M059J (cell line): ENCODE measurements at regions not wholly inside any gene's neighbourhood (a gene's known extent, or its start where the extent isn't known, plus 50 kb on each side); places are given as distances from the start of the nearest gene placed in this dataset.
A peak's percentile ranks its signal among the peaks of the same experiment; 100 is the strongest.

Experiments used
- DNase-seq: peaks from one replicate; pipeline ENCODE4 v3.0.0-alpha.2; 2012; ENCODE audit warnings: low read depth

DNA sequence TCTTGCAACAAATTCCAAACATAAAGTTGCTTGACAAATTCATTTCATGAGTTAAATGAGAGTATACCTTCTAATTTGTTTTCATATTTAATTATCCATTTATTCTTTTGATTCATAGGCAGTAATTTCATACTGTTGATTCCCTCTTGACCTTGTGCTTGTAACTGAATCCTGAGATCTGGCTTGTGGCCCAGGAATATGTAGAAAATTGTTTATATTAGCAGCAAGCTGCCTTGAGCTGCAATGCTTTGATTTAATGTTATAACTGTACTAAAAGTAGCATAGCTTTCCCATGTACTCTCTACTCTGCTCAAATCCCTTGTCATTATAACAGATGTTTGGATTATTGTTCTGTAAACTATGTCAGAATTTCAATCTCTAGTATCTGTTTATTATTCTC is 780.7 kb downstream of the NR2F1-AS1 start:
- DNase-seq = peak; percentile 73

DNA sequence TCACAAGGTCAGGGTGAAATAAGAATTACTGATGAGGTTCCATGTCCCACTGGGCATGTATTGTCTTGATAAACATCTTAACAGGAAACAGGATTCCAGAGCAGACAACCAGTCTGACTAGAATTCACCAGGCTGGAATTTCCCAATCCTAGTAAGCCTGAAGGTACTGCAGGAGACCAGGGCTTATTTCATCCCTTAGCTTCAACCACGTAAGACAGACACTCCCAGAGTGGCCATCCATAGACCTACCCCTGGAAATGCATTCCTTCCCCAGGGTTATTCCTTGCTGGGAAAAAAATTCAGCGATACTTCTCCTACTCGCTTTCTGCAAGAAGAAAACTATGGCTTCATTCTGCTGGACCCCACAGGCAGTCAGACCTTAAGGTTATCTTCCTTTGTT is 785.4 kb downstream of the NR2F1-AS1 start:
- no peak for DNase-seq

DNA sequence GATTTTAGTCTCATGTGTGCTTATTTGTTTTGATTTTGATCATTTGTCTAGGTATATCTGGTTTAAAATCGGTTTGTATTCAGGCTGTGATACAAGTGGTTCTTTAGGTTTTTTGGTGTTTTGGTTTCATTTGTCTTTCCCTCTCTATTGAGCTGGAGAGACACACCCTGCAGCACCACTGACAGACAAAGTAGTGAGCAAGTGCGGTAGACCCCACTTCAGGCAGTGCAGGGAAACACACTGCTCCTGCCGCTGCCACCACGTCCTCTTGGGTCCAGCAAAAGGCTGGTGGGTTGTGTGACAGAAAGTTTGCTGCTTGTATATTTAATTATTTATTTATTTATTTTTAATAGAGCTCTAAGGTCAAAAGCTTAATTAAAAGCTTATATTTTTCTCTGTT is 801.0 kb downstream of the NR2F1-AS1 start:
- no peak for DNase-seq

DNA sequence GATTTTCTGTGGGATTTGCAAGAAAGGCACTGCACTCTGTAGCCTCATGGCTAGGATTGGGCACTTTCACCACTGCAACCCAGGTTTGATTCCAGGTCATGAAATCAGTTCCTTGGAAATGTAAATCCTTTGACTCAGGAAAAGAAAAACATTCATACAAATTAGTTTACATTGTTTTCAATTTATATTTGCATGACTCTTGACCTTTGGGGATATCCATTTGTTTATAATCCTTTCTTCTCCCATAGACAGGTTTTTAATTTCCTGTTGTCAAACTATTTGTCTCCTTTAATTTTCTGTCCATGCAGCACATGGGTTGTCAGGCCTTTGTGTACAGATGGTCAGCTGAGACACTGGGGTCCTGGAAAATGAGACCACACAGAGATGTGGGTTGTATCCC is 801.5 kb downstream of the NR2F1-AS1 start:
- DNase-seq = no peak

DNA sequence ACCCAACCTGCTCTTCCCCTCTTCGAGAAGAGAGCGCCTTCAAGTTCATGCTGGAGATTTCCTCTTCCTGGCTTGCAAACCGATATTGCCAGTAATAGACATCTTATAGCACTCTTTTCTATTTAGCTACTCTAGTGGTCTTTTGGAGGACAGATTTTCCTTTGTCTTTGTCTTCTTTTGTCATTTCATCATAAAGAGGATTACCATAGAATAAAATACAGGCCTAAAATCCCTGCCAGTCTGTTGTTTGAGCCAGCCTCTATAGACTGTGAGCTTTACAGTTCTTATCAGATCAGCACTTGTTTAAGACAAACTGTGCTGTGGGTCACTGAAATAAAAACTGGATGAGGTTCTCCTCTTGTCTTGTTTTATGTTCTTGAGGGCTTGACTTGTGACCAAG is 802.8 kb downstream of the NR2F1-AS1 start:
- DNase-seq = no peak

DNA sequence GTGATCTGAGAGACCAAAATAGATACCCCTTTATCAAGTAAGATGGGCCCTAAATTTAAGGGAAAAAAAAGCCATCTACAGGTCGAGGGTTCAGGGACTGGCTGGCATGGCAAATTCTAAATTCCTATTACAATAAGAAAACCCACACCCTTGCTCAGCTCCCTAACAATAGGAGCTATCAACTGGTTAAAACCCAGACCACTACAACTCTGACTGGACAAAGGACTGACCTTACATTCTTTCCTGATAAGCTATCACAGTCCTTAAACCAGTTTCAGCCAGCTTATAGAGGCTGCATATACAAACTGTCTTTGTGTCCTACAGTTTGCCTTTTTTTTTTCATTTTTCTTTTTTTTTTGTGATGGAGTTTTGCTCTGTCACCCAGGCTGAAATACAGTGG is 803.6 kb downstream of the NR2F1-AS1 start:
- DNase-seq = no peak

DNA sequence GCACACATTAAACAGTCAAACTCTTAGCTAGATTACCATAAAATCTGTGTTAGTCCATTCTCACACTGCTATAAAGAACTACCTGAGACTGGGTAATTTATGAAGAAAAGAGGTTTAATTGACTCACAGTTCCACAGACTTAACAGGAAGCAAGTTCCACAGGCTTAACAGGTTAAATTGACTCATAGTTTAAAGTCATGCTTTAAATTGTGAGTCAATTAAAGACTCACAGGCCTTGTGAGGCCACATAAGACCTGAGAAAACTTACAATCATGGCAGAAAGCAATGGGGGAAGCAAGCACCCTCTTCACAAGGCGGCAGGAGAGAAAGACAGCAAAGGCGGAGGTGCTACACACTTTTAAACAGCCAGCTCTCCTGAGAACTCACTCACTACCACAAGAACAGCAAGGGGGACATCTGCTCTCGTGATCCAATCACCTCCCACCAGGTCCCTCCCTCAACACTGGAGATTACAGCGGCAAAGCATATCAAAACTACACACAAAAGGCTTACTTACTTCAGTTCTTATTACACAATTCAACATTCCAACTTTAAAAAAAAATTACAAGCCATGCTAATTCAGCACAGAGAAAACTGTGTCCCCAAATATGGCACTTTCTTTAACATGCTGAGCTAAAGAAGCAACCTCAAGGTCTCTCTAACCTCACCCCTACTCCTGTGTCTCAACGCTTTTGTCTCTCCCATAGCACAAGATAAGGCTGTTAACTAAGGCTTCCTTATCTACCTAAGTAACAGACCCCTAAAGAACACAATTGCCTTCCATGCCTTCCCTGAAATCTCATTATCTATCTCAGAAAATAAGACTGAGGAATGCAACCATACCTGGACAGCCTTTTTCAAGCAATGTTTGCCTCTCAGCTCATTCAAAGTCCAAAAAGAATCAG is 805.1 kb downstream of the NR2F1-AS1 start:
- peak; percentile 68 for DNase-seq

DNA sequence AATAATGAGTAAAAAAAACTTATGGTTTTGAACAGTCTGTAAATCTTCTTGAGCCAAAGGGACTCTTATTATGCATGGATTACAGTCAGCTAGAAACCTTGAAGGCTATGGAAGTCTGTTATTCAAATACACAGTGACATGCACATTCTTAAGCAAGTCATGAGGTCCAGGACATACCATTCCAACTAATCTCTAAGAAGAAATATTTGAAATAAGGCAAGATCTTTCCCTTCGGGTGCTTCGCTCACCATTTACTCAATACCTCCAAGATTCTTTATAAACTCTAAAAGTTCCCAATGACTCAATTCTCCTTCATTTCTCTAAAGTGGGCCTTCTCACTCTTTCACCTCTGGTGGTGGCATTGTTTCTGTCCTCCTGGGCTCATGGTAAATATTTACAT is 811.0 kb downstream of the NR2F1-AS1 start:
- DNase-seq = no peak

DNA sequence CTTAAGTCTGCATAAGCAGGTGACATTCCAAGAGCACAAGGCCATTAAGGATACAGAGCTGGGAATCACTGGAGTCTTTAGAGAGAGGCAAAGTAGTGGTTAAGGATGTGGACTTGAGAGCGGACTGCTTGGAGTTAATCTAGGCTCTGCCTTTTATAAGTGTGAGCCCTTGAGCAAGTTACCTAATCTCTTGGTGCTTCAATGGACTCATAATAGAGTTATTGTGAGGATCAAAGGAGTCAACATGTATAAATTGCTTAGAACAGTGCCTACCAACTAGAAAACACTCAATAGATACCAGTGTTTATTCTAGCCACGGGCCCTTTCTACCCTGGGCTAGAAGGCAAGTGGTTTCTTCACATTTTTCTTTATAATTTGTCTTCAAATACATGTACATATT is 819.4 kb downstream of the NR2F1-AS1 start:
- DNase-seq = no peak

DNA sequence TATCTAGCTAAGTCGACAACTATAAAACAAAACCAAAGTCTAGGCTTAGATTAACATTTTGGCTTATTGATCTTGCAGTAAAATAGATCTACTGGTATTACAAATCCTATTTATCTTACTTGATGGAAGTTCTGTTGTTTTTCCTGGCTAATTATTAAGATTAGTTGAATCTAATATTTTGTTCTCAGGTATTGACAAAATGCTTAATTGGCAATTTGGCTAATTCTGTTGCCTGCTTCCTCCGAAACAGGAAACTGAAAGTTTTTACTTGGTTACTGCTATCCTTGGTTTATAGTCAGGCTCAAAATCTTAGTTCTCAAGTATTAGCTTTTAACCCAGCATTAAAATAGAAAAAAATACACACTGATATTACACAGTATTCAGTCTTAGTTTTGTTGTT is 820.5 kb downstream of the NR2F1-AS1 start:
- DNase-seq = no peak

DNA sequence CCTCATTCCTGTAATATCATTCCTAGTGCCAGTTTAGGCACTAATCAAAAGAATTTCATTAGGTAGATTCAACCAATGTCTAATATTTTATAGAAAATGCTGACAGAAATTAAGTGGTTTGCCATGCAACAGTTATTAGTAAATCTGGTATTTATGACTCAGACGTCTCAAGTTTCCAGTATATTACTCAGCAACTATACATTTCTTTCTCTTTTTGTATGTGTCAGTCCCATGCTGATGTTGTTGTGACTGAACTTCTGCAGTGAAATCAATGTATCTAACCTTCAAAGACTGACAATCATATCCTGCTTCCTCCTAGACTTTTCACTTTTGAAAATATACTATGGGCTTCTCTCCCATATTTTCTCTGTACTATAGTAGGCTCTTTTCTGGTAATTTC is 822.5 kb downstream of the NR2F1-AS1 start:
- DNase-seq = peak; percentile 47

DNA sequence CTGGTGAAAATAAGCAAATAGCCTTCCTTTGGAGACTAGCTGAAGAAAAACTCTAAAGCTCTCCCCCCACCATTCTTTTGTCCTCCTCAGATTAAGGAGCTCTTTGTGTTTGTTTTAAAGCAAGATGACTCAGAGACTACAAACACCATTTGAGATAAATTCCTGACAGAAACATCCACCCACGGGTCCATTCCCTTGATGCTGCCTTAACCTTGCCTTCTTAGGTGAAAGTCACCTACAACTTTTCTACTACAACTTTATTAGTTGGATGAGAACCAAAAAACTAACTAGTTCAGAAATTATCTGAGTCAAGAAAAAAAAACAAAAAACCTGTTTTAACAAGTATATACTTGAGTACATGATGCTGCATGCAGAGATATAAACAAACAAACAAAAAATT is 831.1 kb downstream of the NR2F1-AS1 start:
- DNase-seq = peak; percentile 65

DNA sequence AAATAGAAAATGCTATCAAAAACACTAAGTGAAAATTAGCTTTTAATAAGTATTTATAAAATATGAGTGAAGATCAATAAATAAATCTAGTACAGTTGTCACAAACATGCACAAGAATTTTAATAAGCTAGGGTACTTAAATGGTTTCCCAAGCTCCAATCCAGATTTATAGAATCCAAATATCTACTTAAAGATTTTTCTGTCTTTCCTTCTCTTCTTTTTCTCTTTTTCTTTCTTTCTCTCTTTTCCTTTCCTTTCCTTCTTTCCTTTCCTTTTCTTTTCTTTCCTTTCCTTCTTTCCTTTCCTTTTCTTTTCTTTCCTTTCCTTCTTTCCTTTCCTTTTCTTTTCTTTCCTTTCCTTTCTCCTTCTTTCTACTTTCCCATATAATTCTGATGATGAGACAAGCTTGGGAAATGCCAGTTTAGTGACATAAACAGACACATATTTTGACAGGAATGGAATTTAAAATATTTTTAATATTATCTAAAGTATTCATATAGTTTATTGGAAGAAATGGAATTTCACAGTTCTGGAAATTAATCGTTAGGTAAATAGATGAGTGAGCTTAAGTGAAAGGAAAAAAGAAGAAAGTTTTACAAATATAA is 832.8 kb downstream of the NR2F1-AS1 start:
- DNase-seq = no peak

DNA sequence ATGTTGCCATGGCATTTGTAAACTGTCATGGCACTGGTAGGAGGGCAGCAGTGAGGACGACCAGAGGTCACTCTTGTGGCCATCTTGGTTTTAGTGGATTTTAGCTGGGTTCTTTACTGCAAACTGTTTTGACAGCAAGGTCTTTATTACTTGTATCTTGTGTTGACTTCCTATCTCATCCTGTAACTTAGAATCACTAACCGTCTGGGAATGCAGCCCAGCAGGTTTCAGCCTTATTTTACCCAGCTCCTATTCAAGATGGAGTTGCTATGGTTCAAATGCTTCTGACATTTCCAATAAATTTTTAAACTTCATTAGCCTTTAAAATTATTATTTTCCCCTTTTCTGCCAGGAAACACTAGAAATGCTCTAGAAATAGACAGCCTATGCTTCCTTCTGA is 839.1 kb downstream of the NR2F1-AS1 start:
- no peak for DNase-seq

DNA sequence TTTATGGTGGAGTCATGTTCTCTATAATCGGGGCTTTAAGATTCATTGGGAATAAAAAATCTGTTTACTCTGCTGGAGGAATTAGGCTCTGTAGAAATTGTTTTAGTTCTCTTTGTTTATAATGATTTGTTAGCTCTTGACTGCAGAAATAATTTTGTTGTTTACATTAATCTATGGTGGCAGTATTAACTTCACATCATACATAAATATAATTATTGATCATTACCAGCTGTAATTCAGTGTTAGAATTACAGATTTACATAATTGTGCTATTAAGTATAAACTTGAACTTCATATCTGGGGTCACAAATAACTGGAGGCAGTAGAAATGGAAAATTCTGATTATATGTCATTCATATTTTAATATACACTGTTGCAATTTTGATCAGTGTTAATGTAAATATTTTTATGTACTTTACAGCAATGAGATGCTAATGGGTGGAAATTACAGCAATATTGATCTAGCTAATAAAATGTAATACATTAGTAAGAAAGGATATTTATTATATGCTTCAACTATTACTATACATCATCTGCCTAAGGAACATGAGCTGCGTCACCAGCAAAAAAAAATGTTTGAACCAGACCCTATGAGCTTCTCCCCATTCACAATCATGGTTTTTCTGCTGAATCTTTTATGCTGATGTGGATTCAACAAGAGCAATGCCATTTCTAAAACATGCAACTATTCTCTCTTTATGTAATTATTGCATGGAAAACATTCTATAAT is 846.6 kb downstream of the NR2F1-AS1 start:
- no peak for DNase-seq

DNA sequence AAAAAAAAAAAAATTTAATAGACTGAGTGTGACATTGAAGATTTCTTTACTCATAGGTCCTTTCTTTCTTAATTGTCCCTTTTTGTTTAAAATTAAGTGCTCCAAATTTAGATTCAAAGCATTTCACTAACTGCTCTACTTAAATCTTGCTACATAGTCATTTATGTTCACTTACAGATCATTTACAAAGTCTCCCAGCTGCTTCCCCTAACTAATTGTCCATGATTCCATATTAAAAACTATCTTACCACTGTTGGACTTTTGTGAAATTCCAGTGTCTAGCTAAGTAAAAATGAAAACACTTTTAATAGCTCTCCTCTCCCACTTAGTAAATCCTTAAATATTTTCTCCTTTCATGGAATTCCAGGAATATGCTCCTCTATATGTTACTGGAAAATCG is 850.5 kb downstream of the NR2F1-AS1 start:
- no peak for DNase-seq

DNA sequence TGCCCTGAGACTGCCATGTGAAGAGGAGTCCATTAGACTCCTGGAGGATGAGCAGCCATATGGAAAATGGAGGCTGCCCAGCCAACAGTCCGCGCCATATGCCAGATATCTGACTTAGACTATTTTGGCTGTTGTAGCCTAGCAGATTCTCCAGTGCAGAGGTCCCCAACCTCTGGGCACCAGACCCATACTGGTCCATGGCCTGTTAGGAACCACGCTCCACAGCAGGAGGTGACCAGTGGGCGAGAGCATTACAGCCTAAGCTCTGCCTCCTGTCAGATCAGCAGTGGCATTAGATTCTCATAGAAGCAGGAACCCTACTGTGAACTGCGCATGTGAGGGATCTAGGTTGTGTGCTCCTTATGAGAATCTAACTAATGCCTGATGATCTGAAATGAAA is 851.9 kb downstream of the NR2F1-AS1 start:
- no peak for DNase-seq

DNA sequence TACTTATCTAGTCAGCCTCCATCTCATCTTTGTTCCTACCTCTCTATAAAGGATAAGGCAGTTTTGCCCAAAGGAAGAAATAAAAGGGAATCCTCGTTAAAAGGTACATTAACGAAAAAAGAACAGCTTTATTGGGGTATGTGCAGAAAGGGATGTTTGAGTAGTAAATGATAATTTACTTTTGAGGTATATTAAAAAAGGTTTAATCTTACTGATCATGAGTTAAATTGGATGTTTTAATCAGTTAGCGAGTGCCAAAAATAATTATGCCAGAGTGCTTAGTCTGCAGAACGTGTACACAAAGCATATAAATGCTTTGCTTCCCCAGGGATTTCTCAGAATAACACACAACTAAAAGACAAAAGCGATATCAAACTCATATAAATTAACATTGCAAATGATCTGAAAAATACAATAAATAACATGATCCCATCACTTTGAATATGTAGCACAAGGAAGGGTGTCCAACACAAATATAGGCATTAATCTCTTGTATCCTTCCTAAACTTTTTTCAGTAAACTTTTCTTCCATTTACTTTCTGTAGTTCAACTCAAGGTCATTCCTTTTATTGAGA is 865.0 kb downstream of the NR2F1-AS1 start:
- no peak for DNase-seq

DNA sequence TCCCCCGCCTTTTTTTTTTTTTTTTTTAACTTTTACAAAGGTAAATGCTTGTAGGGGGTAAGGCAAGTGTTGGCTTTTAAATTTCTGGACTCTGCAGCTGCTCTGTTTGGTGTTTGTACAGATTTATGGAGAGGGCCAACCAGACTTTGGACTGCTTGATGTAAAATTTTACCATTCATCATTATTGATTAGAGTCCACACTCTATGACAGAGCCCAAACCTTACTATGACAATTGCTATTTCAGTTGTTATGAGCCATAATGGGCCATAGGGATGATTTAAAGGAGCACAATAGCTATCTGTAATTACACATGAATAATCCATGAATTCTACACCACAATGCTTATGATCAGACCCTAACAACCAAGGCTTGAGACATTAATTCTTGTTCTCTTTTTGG is 867.2 kb downstream of the NR2F1-AS1 start:
- no peak for DNase-seq

DNA sequence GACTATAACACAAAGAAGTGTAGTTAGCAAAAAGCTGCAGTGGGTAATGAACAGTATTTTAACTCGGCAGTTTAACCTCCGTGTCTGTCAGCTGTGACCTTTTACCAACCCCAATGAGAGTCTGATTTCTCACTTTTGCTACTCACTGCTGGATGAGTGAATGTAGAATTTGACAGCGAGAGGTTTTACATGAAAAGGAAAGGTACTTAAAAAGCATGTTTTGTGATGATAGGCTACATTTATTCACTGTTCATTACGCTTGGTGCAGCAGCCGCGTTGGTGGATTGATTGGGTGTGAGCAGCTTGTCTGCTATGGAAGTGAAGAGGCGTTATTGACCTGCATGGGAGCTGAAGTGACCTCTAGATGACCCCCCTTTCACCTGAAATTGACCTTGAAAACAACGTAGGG is 867.7 kb downstream of the NR2F1-AS1 start:
- no peak for DNase-seq

DNA sequence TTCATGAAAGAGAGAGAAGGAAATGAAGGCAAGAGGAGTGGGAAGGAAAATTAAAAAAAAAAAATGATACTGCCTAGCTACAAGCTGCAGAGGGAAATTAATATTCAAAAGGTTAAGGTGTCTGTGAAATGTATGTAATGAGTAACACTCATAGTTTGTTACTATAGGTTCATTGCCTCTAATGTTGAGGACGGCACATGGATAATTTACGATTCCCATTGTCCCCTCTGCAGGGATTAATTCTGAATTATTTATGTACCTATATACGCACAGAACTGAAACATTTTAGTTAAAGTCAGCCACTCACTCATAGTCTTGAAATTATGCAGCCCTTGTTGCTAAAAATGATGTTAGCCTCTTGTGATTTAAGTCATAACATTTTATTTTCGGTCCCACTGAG is 869.1 kb downstream of the NR2F1-AS1 start:
- no peak for DNase-seq

DNA sequence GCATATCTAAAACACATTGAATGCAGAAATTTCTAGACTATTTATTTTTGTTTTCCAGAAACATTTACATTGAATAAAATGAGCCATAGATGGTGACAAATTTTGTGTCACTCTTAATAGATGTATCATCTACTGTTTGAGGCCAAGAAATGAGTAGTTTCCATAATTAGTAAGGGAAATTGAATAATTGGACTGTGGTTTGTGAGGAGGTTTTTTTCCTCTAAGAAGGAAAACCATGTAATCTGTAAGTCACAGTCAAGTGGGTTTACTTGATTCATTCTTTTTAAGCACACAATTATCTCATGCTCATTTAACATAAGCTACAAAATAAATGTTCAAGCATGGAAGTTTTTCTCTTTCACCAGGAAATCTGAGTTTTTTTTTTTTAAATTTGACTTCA is 876.4 kb downstream of the NR2F1-AS1 start:
- peak; percentile 45 for DNase-seq

DNA sequence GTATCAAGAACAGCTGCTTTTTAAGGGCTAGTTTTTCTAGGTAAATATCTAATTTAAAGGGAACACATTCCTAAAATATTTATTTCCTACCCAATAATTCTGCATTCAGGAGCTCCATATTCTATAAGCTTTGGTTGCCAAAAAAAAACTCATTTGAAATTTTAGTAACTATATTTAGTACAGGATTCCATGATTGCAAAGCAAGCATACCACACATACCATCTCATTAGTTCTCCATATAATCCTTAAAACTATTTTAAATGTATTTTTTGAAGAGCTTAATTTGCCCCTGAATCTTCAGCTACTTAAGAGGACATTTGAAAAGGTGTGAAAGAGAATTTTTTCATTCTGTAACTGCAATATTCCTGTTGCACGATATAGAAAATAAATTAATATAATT is 877.0 kb downstream of the NR2F1-AS1 start:
- DNase-seq = no peak
